HepG2 (cell line): ENCODE measurements at regions not wholly inside any gene's neighbourhood (a gene's known extent, or its start where the extent isn't known, plus 50 kb on each side); places are given as distances from the start of the nearest gene placed in this dataset.
A peak's percentile ranks its signal among the peaks of the same experiment; 100 is the strongest.

ENCODE experiments used
- ATAC-seq: fragments of 200-7000 bp; cut with Tn5 transposase; 3 replicates; pipeline ENCODE4 v1.9.1; 2020; ENCODE audit warnings: mild to moderate bottlenecking, moderate library complexity
- BruUV-seq: library from RNA; stranded (reverse); fragments of 400-500 nt; replicated peaks from 2 replicates; lab custom pipeline; 2021; lab: Mats Ljungman, UMichigan
- CTCF ChIA-PET: fragments of 300-600 bp; formaldehyde crosslinking; extraction: SDS; loops from one replicate; lab custom pipeline; 2021; ENCODE audit warnings: low total read pairs, inconsistent platforms, low intra/inter-chr PET ratio; lab: Yijun Ruan, JAX
- POLR2A ChIA-PET: fragments of 350-600 bp; sonication (Branson Sonifier 250); formaldehyde crosslinking; loops from one replicate; lab custom pipeline; 2020; ENCODE audit warnings: antibody characterized with exemption, inconsistent platforms; lab: Yijun Ruan, JAX
- DNase-seq: peaks from one replicate; pipeline ENCODE4 v3.0.0-alpha.2; 2015; ENCODE audit warnings: low spot score
- FAIRE-seq: peaks from 3 replicates; lab custom pipeline; 2011; peaks lifted over from hg19 to GRCh38; lab: Jason Lieb, UNC
- H2AFZ ChIP-seq: one replicate; pipeline ENCODE4 v1.6.1; 2011; ENCODE audit warnings: low read length, inconsistent platforms
- H3K27ac ChIP-seq: fragments of 300-600 bp; 3 replicates; pipeline ENCODE4 v1.8.0; 2011; ENCODE audit warnings: mixed run types, mild to moderate bottlenecking, mixed read lengths, low read length, inconsistent platforms; ENCODE audit not compliant: insufficient read depth; ENCODE audit errors: extremely low read length
- H3K27me3 ChIP-seq, 2 experiments: fragments of 200-600 bp in 1 of 2; 2 replicates in 1 of 2; 3 replicates in 1 of 2; pipeline versions ENCODE4 v1.6.0 to v1.8.0; 2011; ENCODE audit warnings: low read length in 2 of 2, mild to moderate bottlenecking in 2 of 2, moderate library complexity in 2 of 2, inconsistent platforms in 1 of 2; ENCODE audit not compliant: insufficient read depth in 2 of 2, control insufficient read depth in 1 of 2
- H3K36me3 ChIP-seq, 2 experiments: fragments of 200-600 bp in 1 of 2; replicated peaks in 1 of 2; 2 replicates in 1 of 2; 3 replicates in 1 of 2; pipeline versions ENCODE4 v1.5.1 to v1.8.0; 2011; ENCODE audit warnings: low read length in 2 of 2, inconsistent platforms in 1 of 2; ENCODE audit not compliant: insufficient read depth in 2 of 2, control insufficient read depth in 1 of 2
- H3K4me1 ChIP-seq: 2 replicates; pipeline ENCODE4 v1.5.1; 2012; ENCODE audit warnings: low read length, inconsistent platforms; ENCODE audit not compliant: insufficient read depth
- H3K4me2 ChIP-seq: 2 replicates; pipeline ENCODE4 v1.6.0; 2011; ENCODE audit warnings: low read depth, low read length, inconsistent platforms
- H3K4me3 ChIP-seq, 3 experiments: fragments of 200-600 bp in 1 of 3; sonication (generic), shearing (Covaris generic) in 1 of 3; replicated peaks in 1 of 3; 2 replicates each; pipeline ENCODE4 v1.5.1; 2011 to 2016; ENCODE audit warnings: low read length in 3 of 3, inconsistent platforms in 2 of 3, low read depth in 2 of 3, mild to moderate bottlenecking in 2 of 3, control low read depth in 1 of 3, mixed read lengths in 1 of 3; ENCODE audit not compliant: insufficient read depth in 1 of 3
- H3K79me2 ChIP-seq: one replicate; pipeline ENCODE4 v1.6.1; 2011; ENCODE audit warnings: low read length, inconsistent platforms; ENCODE audit not compliant: insufficient read depth
- H3K9ac ChIP-seq: 2 replicates; pipeline ENCODE4 v1.6.0; 2011; ENCODE audit warnings: mild to moderate bottlenecking, low read depth, low read length, inconsistent platforms; ENCODE audit not compliant: insufficient read depth
- H3K9me3 ChIP-seq: 2 replicates; pipeline ENCODE4 v1.5.1; 2012; ENCODE audit warnings: mild to moderate bottlenecking, low read length
- H4K20me1 ChIP-seq: 2 replicates; pipeline ENCODE4 v1.6.0; 2011; ENCODE audit warnings: inconsistent platforms, mild to moderate bottlenecking, low read length, moderate library complexity; ENCODE audit not compliant: insufficient read depth
- DMAP1 ChIP-seq: IDR thresholded peaks from 2 replicates; pipeline ENCODE4 v1.6.1; 2016
- DRAP1 ChIP-seq: IDR thresholded peaks from 2 replicates; pipeline ENCODE4 v1.6.1; 2016; ENCODE audit warnings: missing genetic modification reagents, missing compliant biosample characterization
- KAT8 ChIP-seq: IDR thresholded peaks from 2 replicates; pipeline ENCODE4 v1.6.1; 2016; ENCODE audit warnings: missing genetic modification reagents, missing compliant biosample characterization
- NFYB ChIP-seq: sonication (generic); formaldehyde crosslinking; IDR thresholded peaks from 2 replicates; pipeline ENCODE4 v1.4.0; 2020; ENCODE audit warnings: missing genetic modification reagents
- SATB2 ChIP-seq: sonication (generic); formaldehyde crosslinking; IDR thresholded peaks from 2 replicates; pipeline ENCODE4 v1.5.0; 2020; ENCODE audit warnings: missing genetic modification reagents
- SP2 ChIP-seq: sonication (generic); formaldehyde crosslinking; IDR thresholded peaks from 2 replicates; pipeline ENCODE4 v1.5.1; 2020; ENCODE audit warnings: mild to moderate bottlenecking, missing genetic modification reagents
- ZBTB43 ChIP-seq: sonication (generic); formaldehyde crosslinking; conservative IDR thresholded peaks from 2 replicates; pipeline ENCODE4 v1.4.0; 2020; ENCODE audit warnings: missing genetic modification reagents
- ZFAT ChIP-seq: sonication (generic); formaldehyde crosslinking; conservative IDR thresholded peaks from 2 replicates; pipeline ENCODE4 v1.8.1; 2023; ENCODE audit warnings: missing genetic modification reagents, inconsistent platforms
- WGBS: methylation state at CpG from one replicate; pipeline ENCODE4 v1.1.6; 2017; ENCODE audit warnings: low lambda C conversion rate; 5-methylcytosine and 5-hydroxymethylcytosine counted together
- in situ Hi-C: cut with HindIII; loops from 2 replicates; pipeline ENCODE4 v1.10.0; 2017; ENCODE audit warnings: low pct_unique_long_range_greater_than_20kb; ENCODE audit not compliant: extremely low pct_ligation_motif_present
- intact Hi-C: fragments of 100-400 bp; cut with micrococcal nuclease; formaldehyde crosslinking; loops from one replicate; pipeline ENCODE4 v1.10.0; 2022; ENCODE audit not compliant: unreplicated experiment
- TF ChIP-seq, protein P1 (sequence below): IDR thresholded peaks from 2 replicates; pipeline ENCODE4 v1.6.1; 2016; ENCODE audit warnings: missing biosample characterization, missing genetic modification reagents, low read depth

GRCh38 chr2:161103451-161103831 is 56.8 kb upstream of the TANK start:
- BruUV-seq: no TSS peak
- Histone ChIP-seq H3K9ac (no peak overlapping the region), H3K9me3 (no peaks in the 10 kb centered on the region), H3K36me3 (no peaks in the 10 kb centered on the region), H3K27me3 (no peaks in the 10 kb centered on the region), H3K4me1 (peaks cover 11% of the 10 kb centered on the region), H3K4me2 (no peak overlapping the region), H2AFZ (peak overlapping the region; percentile 15), H3K4me3 (no peak overlapping the region), H3K79me2 (no peaks in the 10 kb centered on the region), H4K20me1 (no peaks in the 10 kb centered on the region), H3K27ac (no peak overlapping the region)
- WGBS: 46% methylated on average over 4 of the region's 4 CpGs
- ChIA-PET POLR2A (no interaction called here), CTCF (interaction anchor here (1.1 kb wide), 1 partner anchor 56 kb away, joined by 3 read pairs; the partner anchor contains the start of gene TANK)
- intact Hi-C loops (no loop called here), in situ Hi-C loops (no loop called here)
- no peak for TF ChIP-seq KAT8 (CRISPR knock-in tag)
- TF ChIP-seq DMAP1 (CRISPR knock-in tag): no peak
- no peak for TF ChIP-seq ZBTB43 (CRISPR knock-in tag)
- TF ChIP-seq DRAP1 (CRISPR knock-in tag): no peak
- no peak for TF ChIP-seq SP2 (CRISPR knock-in tag)
- TF ChIP-seq, protein P1, sequence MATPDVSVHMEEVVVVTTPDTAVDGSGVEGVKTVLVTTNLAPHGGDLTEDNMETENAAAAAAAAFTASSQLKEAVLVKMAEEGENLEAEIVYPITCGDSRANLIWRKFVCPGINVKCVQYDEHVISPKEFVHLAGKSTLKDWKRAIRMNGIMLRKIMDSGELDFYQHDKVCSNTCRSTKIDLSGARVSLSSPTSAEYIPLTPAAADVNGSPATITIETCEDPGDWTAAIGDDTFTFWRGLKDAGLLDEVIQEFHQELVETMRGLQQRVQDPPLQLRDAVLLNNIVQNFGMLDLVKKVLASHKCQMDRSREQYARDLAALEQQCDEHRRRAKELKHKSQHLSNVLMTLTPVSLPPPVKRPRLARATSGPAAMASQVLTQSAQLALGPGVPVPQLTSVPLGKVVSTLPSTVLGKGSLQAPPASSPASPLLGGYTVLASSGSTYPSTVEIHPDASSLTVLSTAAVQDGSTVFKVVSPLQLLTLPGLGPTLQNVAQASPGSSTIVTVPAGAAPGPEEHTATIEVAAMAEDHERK (CRISPR knock-in tag): no peak
- no peak for TF ChIP-seq SATB2 (CRISPR knock-in tag)
- no peak for TF ChIP-seq ZFAT
- TF ChIP-seq NFYB: no peak
- ATAC-seq (no peak), FAIRE-seq (no peak), DNase-seq (no peak)
